ENCODE measurements at regions not wholly inside any gene's neighbourhood (a gene's known extent, or its start where the extent isn't known, plus 50 kb on each side); places are given as distances from the start of the nearest gene placed in this dataset.

GRCh38 chr11:28599656-28600055, 491.5 kb downstream of the METTL15 start:
- no peak overlapping the region for H3K9ac ChIP-seq (ENCODE audit: low read length in 3 of 3)
- DNase-seq: no peak
- no peak overlapping the region for H3K4me3 ChIP-seq (ENCODE audit: low read length in 3 of 3)
- H3K4me1 ChIP-seq (ENCODE audit: control insufficient read depth in 2 of 3, insufficient read depth in 2 of 3, low read depth in 1 of 3, low read length in 3 of 3): no peaks in the 10 kb centered on the region
- intact Hi-C loops (cut with DNase I): no loop called here
- H3K9me3 ChIP-seq (ENCODE audit: control insufficient read depth in 2 of 3, insufficient read depth in 1 of 3, low read length in 3 of 3): no peaks in the 10 kb centered on the region
- no peak for FAIRE-seq
- H3K36me3 ChIP-seq (ENCODE audit: control insufficient read depth in 2 of 3, insufficient read depth in 3 of 3, low read length in 3 of 3): no peaks in the 10 kb centered on the region
- H3K27ac ChIP-seq (ENCODE audit: low read depth in 2 of 2, low read length in 2 of 2): no peak overlapping the region
- H3K27me3 ChIP-seq (ENCODE audit: control insufficient read depth, insufficient read depth, low read length): no peaks in the 10 kb centered on the region
- TF ChIP-seq, protein P1, sequence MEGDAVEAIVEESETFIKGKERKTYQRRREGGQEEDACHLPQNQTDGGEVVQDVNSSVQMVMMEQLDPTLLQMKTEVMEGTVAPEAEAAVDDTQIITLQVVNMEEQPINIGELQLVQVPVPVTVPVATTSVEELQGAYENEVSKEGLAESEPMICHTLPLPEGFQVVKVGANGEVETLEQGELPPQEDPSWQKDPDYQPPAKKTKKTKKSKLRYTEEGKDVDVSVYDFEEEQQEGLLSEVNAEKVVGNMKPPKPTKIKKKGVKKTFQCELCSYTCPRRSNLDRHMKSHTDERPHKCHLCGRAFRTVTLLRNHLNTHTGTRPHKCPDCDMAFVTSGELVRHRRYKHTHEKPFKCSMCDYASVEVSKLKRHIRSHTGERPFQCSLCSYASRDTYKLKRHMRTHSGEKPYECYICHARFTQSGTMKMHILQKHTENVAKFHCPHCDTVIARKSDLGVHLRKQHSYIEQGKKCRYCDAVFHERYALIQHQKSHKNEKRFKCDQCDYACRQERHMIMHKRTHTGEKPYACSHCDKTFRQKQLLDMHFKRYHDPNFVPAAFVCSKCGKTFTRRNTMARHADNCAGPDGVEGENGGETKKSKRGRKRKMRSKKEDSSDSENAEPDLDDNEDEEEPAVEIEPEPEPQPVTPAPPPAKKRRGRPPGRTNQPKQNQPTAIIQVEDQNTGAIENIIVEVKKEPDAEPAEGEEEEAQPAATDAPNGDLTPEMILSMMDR (IDR thresholded peaks at IDR 0.05; ENCODE audit: borderline replicate concordance, extremely low read depth, insufficient read depth): no peak

- no peaks in the 10 kb centered on the region for H3K4me1 ChIP-seq (ENCODE audit: control insufficient read depth in 2 of 3, insufficient read depth in 2 of 3, low read depth in 1 of 3, low read length in 3 of 3)
- TF ChIP-seq, protein P1 (IDR thresholded peaks at IDR 0.05; ENCODE audit: borderline replicate concordance, extremely low read depth, insufficient read depth): no peak
- DNase-seq (no peak), FAIRE-seq (no peak)
- no peak overlapping the region for H3K4me3 ChIP-seq (ENCODE audit: low read length in 3 of 3)
- intact Hi-C loops (cut with DNase I): no loop called here
- H3K27me3 ChIP-seq (ENCODE audit: control insufficient read depth, insufficient read depth, low read length): no peaks in the 10 kb centered on the region
- H3K9ac ChIP-seq (ENCODE audit: low read length in 3 of 3): no peak overlapping the region
- H3K9me3 ChIP-seq (ENCODE audit: control insufficient read depth in 2 of 3, insufficient read depth in 1 of 3, low read length in 3 of 3): no peaks in the 10 kb centered on the region
- no peaks in the 10 kb centered on the region for H3K36me3 ChIP-seq (ENCODE audit: control insufficient read depth in 2 of 3, insufficient read depth in 3 of 3, low read length in 3 of 3)
- H3K27ac ChIP-seq (ENCODE audit: low read depth in 2 of 2, low read length in 2 of 2): no peak overlapping the region
Measured at GRCh38 chr11:28598531-28598930, 490.3 kb downstream of the METTL15 start.

DNA sequence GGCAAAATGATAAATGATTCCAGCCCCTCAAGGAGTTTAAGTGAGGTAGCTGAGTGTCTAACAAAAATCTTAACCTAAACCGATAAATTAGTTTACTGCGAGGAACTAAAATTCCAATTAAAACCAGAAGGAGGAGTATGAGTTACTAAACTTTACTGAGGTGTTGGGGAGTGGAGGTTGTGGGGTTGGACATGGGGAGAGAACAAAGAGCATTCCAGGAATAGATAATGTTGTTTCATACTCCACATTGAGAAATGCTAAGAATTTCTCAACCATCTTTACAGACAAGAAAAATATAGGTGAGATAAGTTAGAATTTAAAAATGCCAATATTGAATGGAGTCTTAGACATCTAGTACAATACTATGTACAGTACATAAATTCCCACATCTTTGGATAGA, 488.6 kb downstream of the METTL15 start:
- Histone ChIP-seq H3K9ac (ENCODE audit: low read length in 3 of 3) (no peak overlapping the region), H3K4me3 (ENCODE audit: low read length in 3 of 3) (no peak overlapping the region), H3K4me1 (ENCODE audit: control insufficient read depth in 2 of 3, insufficient read depth in 2 of 3, low read depth in 1 of 3, low read length in 3 of 3) (no peaks in the 10 kb centered on the region), H3K9me3 (ENCODE audit: control insufficient read depth in 2 of 3, insufficient read depth in 1 of 3, low read length in 3 of 3) (no peaks in the 10 kb centered on the region), H3K36me3 (ENCODE audit: control insufficient read depth in 2 of 3, insufficient read depth in 3 of 3, low read length in 3 of 3) (no peaks in the 10 kb centered on the region), H3K27me3 (ENCODE audit: control insufficient read depth, insufficient read depth, low read length) (no peaks in the 10 kb centered on the region), H3K27ac (ENCODE audit: low read depth in 2 of 2, low read length in 2 of 2) (no peak overlapping the region)
- intact Hi-C loops (cut with DNase I): no loop called here
- no peak for DNase-seq
- TF ChIP-seq, protein P1 (IDR thresholded peaks at IDR 0.05; ENCODE audit: borderline replicate concordance, extremely low read depth, insufficient read depth): no peak
- no peak for FAIRE-seq

DNA sequence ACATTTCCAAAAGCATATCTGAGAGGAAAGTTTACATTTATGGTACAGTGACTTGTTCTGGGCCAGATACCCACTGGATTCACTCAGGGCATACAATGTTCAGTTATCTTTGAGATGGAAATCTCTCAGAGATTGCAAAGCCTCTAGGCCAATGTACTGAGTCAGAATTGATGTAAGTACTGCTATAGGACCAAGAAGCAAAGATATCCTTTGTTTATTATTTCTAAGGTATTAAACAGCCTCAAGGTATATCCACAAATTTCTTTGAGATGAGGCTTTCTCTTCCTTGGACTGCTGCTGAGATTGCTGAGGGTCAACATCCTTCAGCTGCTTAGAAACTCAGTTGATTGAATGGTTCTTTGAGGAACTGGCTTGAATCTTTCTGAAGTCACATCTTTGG, 484.0 kb downstream of the METTL15 start:
- FAIRE-seq: no peak
- intact Hi-C loops (cut with DNase I): no loop called here
- TF ChIP-seq, protein P1 (IDR thresholded peaks at IDR 0.05; ENCODE audit: borderline replicate concordance, extremely low read depth, insufficient read depth): no peak

More for the DNA sequence above, 484.0 kb downstream of the METTL15 start:
- Histone ChIP-seq H3K27ac (ENCODE audit: low read depth in 2 of 2, low read length in 2 of 2) (no peak overlapping the region), H3K36me3 (ENCODE audit: control insufficient read depth in 2 of 3, insufficient read depth in 3 of 3, low read length in 3 of 3) (no peaks in the 10 kb centered on the region), H3K9ac (ENCODE audit: low read length in 3 of 3) (no peak overlapping the region), H3K4me1 (ENCODE audit: control insufficient read depth in 2 of 3, insufficient read depth in 2 of 3, low read depth in 1 of 3, low read length in 3 of 3) (no peaks in the 10 kb centered on the region), H3K9me3 (ENCODE audit: control insufficient read depth in 2 of 3, insufficient read depth in 1 of 3, low read length in 3 of 3) (no peaks in the 10 kb centered on the region), H3K4me3 (ENCODE audit: low read length in 3 of 3) (no peak overlapping the region), H3K27me3 (ENCODE audit: control insufficient read depth, insufficient read depth, low read length) (no peaks in the 10 kb centered on the region)
- DNase-seq: no peak

Measured in kidney (tissue), 13 donors.